ENCODE measurements at regions not wholly inside any gene's neighbourhood (a gene's known extent, or its start where the extent isn't known, plus 50 kb on each side); places are given as distances from the start of the nearest gene placed in this dataset.

DNA sequence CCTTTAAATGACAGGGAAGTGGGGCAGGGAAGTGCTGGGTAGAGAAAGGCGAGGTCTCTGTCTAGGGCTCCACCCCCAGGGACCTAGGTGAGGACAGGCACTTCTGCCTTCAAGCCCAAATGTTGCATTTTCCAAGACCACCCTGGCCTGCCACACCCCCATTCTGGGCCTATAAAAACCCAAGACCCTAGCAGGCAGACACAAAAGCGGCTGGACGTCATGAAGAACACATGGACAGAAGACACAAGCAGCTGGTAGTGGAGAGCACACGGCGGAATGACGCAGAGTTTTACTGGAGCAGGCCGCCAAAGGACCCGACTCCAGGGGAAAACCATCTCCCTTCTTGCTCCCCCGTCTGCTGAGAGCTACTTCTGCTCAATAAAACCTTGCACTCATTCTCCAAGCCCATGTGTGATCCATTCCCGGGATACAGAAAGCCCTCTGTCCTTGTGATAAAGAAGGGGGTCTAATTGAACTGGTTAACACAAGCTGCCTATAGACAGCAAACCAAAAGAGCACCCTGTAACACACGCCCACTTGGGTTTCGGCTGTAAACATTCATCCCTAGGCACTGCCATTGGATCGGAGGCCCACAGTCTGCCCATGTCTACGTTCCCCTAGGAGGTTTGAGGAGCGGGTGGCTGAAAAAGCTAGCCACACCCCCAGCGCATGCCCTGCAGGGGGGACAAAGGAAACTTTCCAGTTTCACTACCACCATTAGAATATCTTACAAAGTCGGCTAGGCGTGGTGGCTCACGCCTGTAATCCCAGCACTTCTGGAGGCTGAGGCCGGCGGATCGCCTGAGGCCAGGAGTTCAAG is 622.2 kb upstream of the SALL1 start:
- Histone ChIP-seq H3K36me3 (ENCODE audit: insufficient read depth, low read length) (no peaks in the 10 kb centered on the region), H3K27ac (ENCODE audit: low read length) (no peak overlapping the region), H3K9ac (ENCODE audit: low read length) (no peak overlapping the region), H2AFZ (ENCODE audit: low read length) (no peak overlapping the region), H3K4me1 (ENCODE audit: low read length) (no peaks in the 10 kb centered on the region), H3K79me2 (ENCODE audit: low read length) (no peaks in the 10 kb centered on the region), H3K4me2 (ENCODE audit: low read depth, low read length, poor library complexity, severe bottlenecking) (no peak overlapping the region), H3K4me3 (ENCODE audit: low read length) (no peak overlapping the region), H4K20me1 (ENCODE audit: insufficient read depth, low read depth, low read length) (no peaks in the 10 kb centered on the region), H3K9me2 (replicated peaks; ENCODE audit: insufficient read depth, low read length) (no peaks in the 10 kb centered on the region), H3K9me3 (ENCODE audit: low read length) (no peaks in the 10 kb centered on the region), H3K27me3 (ENCODE audit: low read length) (no peaks in the 10 kb centered on the region)
- DNase-seq: no peak

DNA sequence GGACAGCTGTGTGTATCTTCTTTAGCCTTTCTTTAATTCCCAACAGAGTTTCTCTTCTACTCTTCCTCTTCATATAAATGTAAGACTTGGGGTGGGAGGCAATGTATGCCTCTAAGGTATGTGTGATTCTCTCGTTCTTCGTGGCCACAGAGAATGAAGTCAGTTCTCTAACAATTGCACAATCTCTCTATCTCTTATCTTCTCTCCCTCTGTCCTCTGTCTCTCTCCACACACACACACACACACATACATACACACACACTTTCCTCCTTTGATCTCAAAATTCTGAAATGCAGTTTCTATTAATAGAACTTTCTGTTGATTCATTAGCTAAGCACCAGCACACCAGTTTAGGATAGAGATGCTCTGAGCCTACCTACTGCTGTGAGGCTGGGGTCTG is 615.7 kb upstream of the SALL1 start:
- Histone ChIP-seq H3K27me3 (ENCODE audit: low read length) (no peaks in the 10 kb centered on the region), H3K4me1 (ENCODE audit: low read length) (no peaks in the 10 kb centered on the region), H2AFZ (ENCODE audit: low read length) (no peak overlapping the region), H3K4me3 (ENCODE audit: low read length) (no peak overlapping the region), H3K4me2 (ENCODE audit: low read depth, low read length, poor library complexity, severe bottlenecking) (no peak overlapping the region), H3K9me2 (replicated peaks; ENCODE audit: insufficient read depth, low read length) (no peaks in the 10 kb centered on the region), H3K27ac (ENCODE audit: low read length) (no peak overlapping the region), H3K79me2 (ENCODE audit: low read length) (no peaks in the 10 kb centered on the region), H3K36me3 (ENCODE audit: insufficient read depth, low read length) (no peaks in the 10 kb centered on the region), H4K20me1 (ENCODE audit: insufficient read depth, low read depth, low read length) (no peaks in the 10 kb centered on the region), H3K9ac (ENCODE audit: low read length) (no peak overlapping the region), H3K9me3 (ENCODE audit: low read length) (no peaks in the 10 kb centered on the region)
- DNase-seq: no peak

- H3K9me3 ChIP-seq (ENCODE audit: low read length): no peaks in the 10 kb centered on the region
- H3K27ac ChIP-seq (ENCODE audit: low read length): no peak overlapping the region
- no peaks in the 10 kb centered on the region for H4K20me1 ChIP-seq (ENCODE audit: insufficient read depth, low read depth, low read length)
- H3K27me3 ChIP-seq (ENCODE audit: low read length): no peaks in the 10 kb centered on the region
- no peak overlapping the region for H3K4me2 ChIP-seq (ENCODE audit: low read depth, low read length, poor library complexity, severe bottlenecking)
- H3K79me2 ChIP-seq (ENCODE audit: low read length): no peaks in the 10 kb centered on the region
- H3K9ac ChIP-seq (ENCODE audit: low read length): no peak overlapping the region
- no peaks in the 10 kb centered on the region for H3K9me2 ChIP-seq (replicated peaks; ENCODE audit: insufficient read depth, low read length)
- DNase-seq: no peak
- H3K4me1 ChIP-seq (ENCODE audit: low read length): no peaks in the 10 kb centered on the region
- no peaks in the 10 kb centered on the region for H3K36me3 ChIP-seq (ENCODE audit: insufficient read depth, low read length)
- no peak overlapping the region for H2AFZ ChIP-seq (ENCODE audit: low read length)
- no peak overlapping the region for H3K4me3 ChIP-seq (ENCODE audit: low read length)
Observed at GRCh38 chr16:51763072-51763661, 612.1 kb upstream of the SALL1 start.

DNA sequence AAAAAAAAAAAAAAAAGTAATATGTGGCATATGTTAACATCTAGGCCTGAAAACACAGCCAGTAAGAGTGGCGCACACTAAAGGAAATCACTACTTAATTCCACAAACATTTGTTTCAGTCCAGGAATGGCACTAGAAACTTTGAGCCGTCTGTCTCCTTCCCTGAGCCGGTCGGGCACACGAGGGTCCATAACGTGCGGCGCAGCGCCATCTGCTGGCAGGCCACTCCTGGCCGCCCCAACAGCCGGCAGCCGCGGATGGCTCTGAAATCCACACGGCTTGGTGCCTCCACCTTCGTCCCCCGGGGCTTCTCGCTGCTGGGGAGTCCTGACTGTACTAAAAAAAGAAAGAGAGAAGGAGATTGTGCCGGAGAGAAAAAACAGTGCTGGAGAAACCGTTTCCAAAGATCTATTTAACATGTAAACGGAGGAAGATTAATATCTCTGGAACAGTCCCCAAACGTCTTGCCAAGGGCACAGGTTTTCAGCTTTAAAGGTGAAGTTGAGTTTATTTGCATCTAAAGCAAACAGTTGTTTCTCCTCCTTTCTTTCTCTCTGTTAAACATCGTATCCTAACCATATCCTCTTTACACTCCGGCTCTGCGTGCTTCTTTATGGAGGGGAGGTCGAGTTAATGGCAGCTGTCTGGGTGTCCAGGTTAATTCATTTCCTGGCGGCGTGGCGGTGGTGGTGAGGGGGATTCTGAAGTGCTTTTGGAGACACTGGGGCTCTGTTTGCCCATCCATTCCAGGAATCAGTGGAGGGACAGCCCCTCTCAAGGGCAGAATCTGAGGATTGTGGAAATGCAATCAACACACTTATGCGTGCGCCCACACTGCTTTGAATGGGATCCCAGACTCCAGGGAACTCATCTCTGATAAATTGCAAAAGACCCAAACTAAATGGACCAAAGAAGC is 611.3 kb upstream of the SALL1 start:
- H3K9me3 ChIP-seq (ENCODE audit: low read length): no peaks in the 10 kb centered on the region
- no peak overlapping the region for H3K4me3 ChIP-seq (ENCODE audit: low read length)
- no peaks in the 10 kb centered on the region for H3K4me1 ChIP-seq (ENCODE audit: low read length)
- no peaks in the 10 kb centered on the region for H4K20me1 ChIP-seq (ENCODE audit: insufficient read depth, low read depth, low read length)
- no peak overlapping the region for H3K4me2 ChIP-seq (ENCODE audit: low read depth, low read length, poor library complexity, severe bottlenecking)
- DNase-seq: peak; percentile 90
- H3K36me3 ChIP-seq (ENCODE audit: insufficient read depth, low read length): no peaks in the 10 kb centered on the region
- no peak overlapping the region for H2AFZ ChIP-seq (ENCODE audit: low read length)
- H3K27ac ChIP-seq (ENCODE audit: low read length): no peak overlapping the region
- no peaks in the 10 kb centered on the region for H3K9me2 ChIP-seq (replicated peaks; ENCODE audit: insufficient read depth, low read length)
- no peaks in the 10 kb centered on the region for H3K79me2 ChIP-seq (ENCODE audit: low read length)
- no peaks in the 10 kb centered on the region for H3K27me3 ChIP-seq (ENCODE audit: low read length)
- no peak overlapping the region for H3K9ac ChIP-seq (ENCODE audit: low read length)

DNA sequence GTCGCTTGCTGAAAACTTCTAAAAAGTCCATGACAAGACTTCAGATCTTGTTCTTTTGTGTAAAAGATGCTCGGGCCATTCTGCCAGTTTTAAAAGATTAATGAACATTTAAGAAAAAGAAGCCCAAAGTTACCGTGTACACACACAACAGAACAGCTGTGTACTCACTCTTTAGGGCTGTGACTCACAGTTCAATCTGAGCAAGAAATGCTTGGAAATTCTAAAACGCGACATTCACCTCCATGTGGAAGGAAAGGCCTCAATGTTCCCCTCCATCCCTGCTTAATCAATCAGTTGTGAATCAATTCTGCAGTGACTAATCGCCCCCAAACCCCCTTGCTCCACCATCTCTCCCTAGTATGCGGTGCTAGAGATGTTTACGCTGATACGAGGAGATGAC is 609.9 kb upstream of the SALL1 start:
- H3K27me3 ChIP-seq (ENCODE audit: low read length): no peaks in the 10 kb centered on the region
- H3K36me3 ChIP-seq (ENCODE audit: insufficient read depth, low read length): no peaks in the 10 kb centered on the region
- H3K4me3 ChIP-seq (ENCODE audit: low read length): no peak overlapping the region
- no peak overlapping the region for H3K27ac ChIP-seq (ENCODE audit: low read length)
- H3K4me2 ChIP-seq (ENCODE audit: low read depth, low read length, poor library complexity, severe bottlenecking): no peak overlapping the region
- H3K9me2 ChIP-seq (replicated peaks; ENCODE audit: insufficient read depth, low read length): no peaks in the 10 kb centered on the region
- no peak overlapping the region for H2AFZ ChIP-seq (ENCODE audit: low read length)
- no peaks in the 10 kb centered on the region for H3K9me3 ChIP-seq (ENCODE audit: low read length)
- no peaks in the 10 kb centered on the region for H3K79me2 ChIP-seq (ENCODE audit: low read length)
- H3K4me1 ChIP-seq (ENCODE audit: low read length): no peaks in the 10 kb centered on the region
- no peak for DNase-seq
- no peak overlapping the region for H3K9ac ChIP-seq (ENCODE audit: low read length)
- H4K20me1 ChIP-seq (ENCODE audit: insufficient read depth, low read depth, low read length): no peaks in the 10 kb centered on the region

DNA sequence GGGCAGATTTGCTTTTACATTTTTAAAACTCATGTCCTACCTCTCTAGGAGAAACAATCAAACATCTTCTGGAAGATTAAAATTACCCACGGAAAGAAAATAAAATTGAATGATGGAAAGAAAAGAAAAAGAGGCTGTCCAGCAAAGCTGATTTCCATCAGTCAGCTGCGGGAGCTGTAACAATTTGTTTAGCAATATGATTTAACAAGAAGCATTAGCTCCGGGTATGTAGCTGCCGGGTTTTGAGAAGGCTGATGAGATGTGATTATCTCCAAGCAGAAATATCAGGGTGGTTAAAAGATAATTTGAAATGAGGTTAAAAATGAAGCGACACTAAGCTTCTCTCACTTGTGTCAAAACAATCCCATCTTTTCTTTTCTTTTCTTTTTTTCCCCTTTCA is 608.9 kb upstream of the SALL1 start:
- no peaks in the 10 kb centered on the region for H3K9me3 ChIP-seq (ENCODE audit: low read length)
- H3K4me3 ChIP-seq (ENCODE audit: low read length): no peak overlapping the region
- H3K9ac ChIP-seq (ENCODE audit: low read length): no peak overlapping the region
- no peaks in the 10 kb centered on the region for H3K36me3 ChIP-seq (ENCODE audit: insufficient read depth, low read length)
- no peak overlapping the region for H2AFZ ChIP-seq (ENCODE audit: low read length)
- H3K9me2 ChIP-seq (replicated peaks; ENCODE audit: insufficient read depth, low read length): no peaks in the 10 kb centered on the region
- no peaks in the 10 kb centered on the region for H4K20me1 ChIP-seq (ENCODE audit: insufficient read depth, low read depth, low read length)
- DNase-seq: no peak
- H3K27ac ChIP-seq (ENCODE audit: low read length): no peak overlapping the region
- H3K4me1 ChIP-seq (ENCODE audit: low read length): no peaks in the 10 kb centered on the region
- H3K27me3 ChIP-seq (ENCODE audit: low read length): no peaks in the 10 kb centered on the region
- no peaks in the 10 kb centered on the region for H3K79me2 ChIP-seq (ENCODE audit: low read length)
- no peak overlapping the region for H3K4me2 ChIP-seq (ENCODE audit: low read depth, low read length, poor library complexity, severe bottlenecking)

GRCh38 chr16:51759329-51759728 is 608.3 kb upstream of the SALL1 start:
- H3K9me2 ChIP-seq (replicated peaks; ENCODE audit: insufficient read depth, low read length): no peaks in the 10 kb centered on the region
- DNase-seq: no peak
- H3K79me2 ChIP-seq (ENCODE audit: low read length): no peaks in the 10 kb centered on the region
- no peak overlapping the region for H3K4me2 ChIP-seq (ENCODE audit: low read depth, low read length, poor library complexity, severe bottlenecking)
- H3K27me3 ChIP-seq (ENCODE audit: low read length): no peaks in the 10 kb centered on the region
- H3K9ac ChIP-seq (ENCODE audit: low read length): no peak overlapping the region
- H3K4me3 ChIP-seq (ENCODE audit: low read length): no peak overlapping the region
- no peaks in the 10 kb centered on the region for H3K4me1 ChIP-seq (ENCODE audit: low read length)
- no peak overlapping the region for H2AFZ ChIP-seq (ENCODE audit: low read length)
- no peaks in the 10 kb centered on the region for H4K20me1 ChIP-seq (ENCODE audit: insufficient read depth, low read depth, low read length)
- H3K9me3 ChIP-seq (ENCODE audit: low read length): no peaks in the 10 kb centered on the region
- H3K36me3 ChIP-seq (ENCODE audit: insufficient read depth, low read length): no peaks in the 10 kb centered on the region
- H3K27ac ChIP-seq (ENCODE audit: low read length): no peak overlapping the region

- no peaks in the 10 kb centered on the region for H3K36me3 ChIP-seq (ENCODE audit: insufficient read depth, low read length)
- no peak overlapping the region for H3K27ac ChIP-seq (ENCODE audit: low read length)
- H3K79me2 ChIP-seq (ENCODE audit: low read length): no peaks in the 10 kb centered on the region
- H3K4me3 ChIP-seq (ENCODE audit: low read length): no peak overlapping the region
- DNase-seq: no peak
- H3K9me3 ChIP-seq (ENCODE audit: low read length): no peaks in the 10 kb centered on the region
- no peak overlapping the region for H2AFZ ChIP-seq (ENCODE audit: low read length)
- H3K4me1 ChIP-seq (ENCODE audit: low read length): no peaks in the 10 kb centered on the region
- no peaks in the 10 kb centered on the region for H3K9me2 ChIP-seq (replicated peaks; ENCODE audit: insufficient read depth, low read length)
- no peak overlapping the region for H3K4me2 ChIP-seq (ENCODE audit: low read depth, low read length, poor library complexity, severe bottlenecking)
- no peak overlapping the region for H3K9ac ChIP-seq (ENCODE audit: low read length)
- H4K20me1 ChIP-seq (ENCODE audit: insufficient read depth, low read depth, low read length): no peaks in the 10 kb centered on the region
- no peaks in the 10 kb centered on the region for H3K27me3 ChIP-seq (ENCODE audit: low read length)
Observed at GRCh38 chr16:51757921-51758479, 606.9 kb upstream of the SALL1 start.

Data from Karpas-422 (cell line).